Vagina (tissue), 2 donors: ENCODE measurements at regions not wholly inside any gene's neighbourhood (a gene's known extent, or its start where the extent isn't known, plus 50 kb on each side); places are given as distances from the start of the nearest gene placed in this dataset.
"Not testable (repeated sequence)": the region's sequence is repeated elsewhere in the genome, so short reads cannot be mapped to it uniquely, and the experiment has no call there.

Experiments used
- DNase-seq, 2 donors: peaks; one replicate each; pipeline ENCODE4 v3.0.0-alpha.2; 2017; ENCODE audit errors: extremely low spot score in 2 of 2
- H3K27ac ChIP-seq: fragments of 200-600 bp; sonication (generic); one replicate; pipeline ENCODE4 v1.5.1; 2019
- H3K27me3 ChIP-seq: fragments of 200-600 bp; sonication (generic); one replicate; pipeline ENCODE4 v1.5.1; 2019
- H3K36me3 ChIP-seq, 2 donors: fragments of 200-600 bp; sonication (generic); one replicate each; pipeline ENCODE4 v1.5.1; 2017 to 2019
- H3K4me1 ChIP-seq: fragments of 200-600 bp; sonication (generic); one replicate; pipeline ENCODE4 v1.5.1; 2019
- H3K4me3 ChIP-seq, 2 donors: fragments of 200-600 bp; sonication (generic); 1 replicate in 1 of 2; 2 replicates in 1 of 2; pipeline ENCODE4 v1.5.1; 2016 to 2019
- H3K9me3 ChIP-seq: fragments of 200-600 bp; sonication (generic); one replicate; pipeline ENCODE4 v1.5.1; 2019
- CTCF ChIP-seq, 3 experiments: fragments of 450-650 bp in 2 of 3; fragments of 200-600 bp in 1 of 3; sonication (generic) in 1 of 3; IDR thresholded peaks; one replicate each; pipeline ENCODE4 v1.5.1; 2017 to 2019; ENCODE audit warnings: antibody characterized with exemption in 3 of 3, mild to moderate bottlenecking in 2 of 3, moderate library complexity in 2 of 3
- POLR2A ChIP-seq, 2 donors: fragments of 450-650 bp; IDR thresholded peaks; one replicate each; pipeline ENCODE4 v1.6.1; 2017; ENCODE audit warnings: antibody characterized with exemption in 2 of 2, mild to moderate bottlenecking in 2 of 2, moderate library complexity in 2 of 2
- POLR2AphosphoS5 ChIP-seq, 2 donors: sonication (generic); formaldehyde crosslinking; IDR thresholded peaks; one replicate each; pipeline ENCODE4 v1.9.0; 2017; ENCODE audit warnings: antibody characterized with exemption in 2 of 2, mild to moderate bottlenecking in 2 of 2, low read depth in 1 of 2; ENCODE audit not compliant: insufficient read depth in 1 of 2
- intact Hi-C: fragments of 100-400 bp; cut with DNase I; formaldehyde crosslinking; loops from one replicate; pipeline ENCODE4 v1.15.1; 2023

DNA sequence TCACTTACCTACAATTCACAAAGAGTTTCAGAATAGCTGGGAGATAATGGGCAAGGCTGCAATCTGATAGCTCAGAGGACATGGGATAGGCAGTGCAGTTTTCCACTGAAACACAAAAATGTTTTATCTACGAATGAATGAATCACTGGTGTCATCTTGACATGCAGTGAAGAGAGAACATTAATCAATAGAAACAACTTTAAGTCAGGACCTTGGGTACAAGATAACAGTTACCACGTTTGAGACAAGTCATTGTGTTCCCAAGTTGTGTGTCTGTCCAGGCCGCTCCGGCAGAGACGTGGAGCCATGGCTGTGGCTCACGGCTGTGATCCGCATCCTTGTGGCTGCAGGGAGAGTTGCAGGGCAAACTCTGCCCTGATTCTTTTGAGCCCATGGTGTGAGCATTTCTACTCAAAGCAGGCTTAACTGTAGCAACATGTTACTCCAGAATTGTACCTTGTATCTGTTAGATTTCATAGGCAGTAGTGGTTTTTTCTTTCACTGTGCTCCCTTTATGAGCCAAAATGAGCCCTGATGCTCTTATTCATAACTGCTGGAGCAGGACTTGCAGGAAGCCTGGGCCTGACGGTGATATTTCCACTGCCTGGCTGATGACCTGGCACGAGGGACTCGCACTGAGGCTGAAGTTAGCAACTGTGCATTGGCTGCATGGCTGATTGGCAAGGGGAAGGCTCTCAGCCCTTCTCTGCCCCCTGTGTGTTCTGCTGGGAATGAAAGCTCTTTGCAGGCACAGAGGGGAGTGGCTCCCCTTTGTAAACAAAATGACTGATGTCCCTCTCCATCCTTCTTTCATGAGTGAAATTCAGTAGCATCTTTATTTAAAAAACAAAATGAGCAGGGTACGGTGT is 465.2 kb downstream of the AJAP1 start:
- no peak for DNase-seq
- H3K4me3 ChIP-seq: no peak overlapping the region
- TF ChIP-seq POLR2A (IDR thresholded peaks at IDR 0.05) (no peak), POLR2AphosphoS5 (IDR thresholded peaks at IDR 0.05; ENCODE audit: insufficient read depth in 1 of 2, low read depth in 1 of 2) (no peak), CTCF (IDR thresholded peaks at IDR 0.05) (no peak)
- no peak overlapping the region for H3K27ac ChIP-seq
- H3K27me3 ChIP-seq: no peaks in the 10 kb centered on the region
- H3K9me3 ChIP-seq: no peaks in the 10 kb centered on the region
- no peaks in the 10 kb centered on the region for H3K4me1 ChIP-seq
- no peaks in the 10 kb centered on the region for H3K36me3 ChIP-seq
- intact Hi-C loops: no loop called here

- H3K4me1 ChIP-seq, intact Hi-C loops, H3K27me3 ChIP-seq, H3K27ac ChIP-seq, H3K36me3 ChIP-seq, H3K9me3 ChIP-seq, H3K4me3 ChIP-seq, DNase-seq: not testable (repeated sequence)
These were observed 464.4 kb downstream of the AJAP1 start for GRCh38 chr1:5118771-5119170.

DNA sequence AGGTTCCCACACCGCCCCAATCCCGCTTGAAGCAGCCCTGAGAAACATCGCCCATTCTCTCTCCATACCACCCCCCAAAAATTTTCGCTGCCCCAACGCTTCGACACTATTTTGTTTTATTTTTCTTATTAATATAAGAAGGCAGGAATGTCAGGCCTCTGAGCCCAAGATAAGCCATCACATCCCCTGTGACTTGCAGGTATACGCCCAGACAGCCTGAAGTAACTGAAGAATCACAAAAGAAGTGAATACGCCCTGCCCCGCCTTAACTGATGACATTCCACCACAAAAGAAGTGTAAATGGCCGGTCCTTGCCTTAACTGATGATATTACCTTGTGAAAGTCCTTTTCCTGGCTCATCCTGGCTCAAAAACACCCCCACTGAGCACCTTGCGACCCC is 463.9 kb downstream of the AJAP1 start:
- DNase-seq, H3K4me3 ChIP-seq, intact Hi-C loops, H3K27ac ChIP-seq, H3K4me1 ChIP-seq, H3K9me3 ChIP-seq, H3K36me3 ChIP-seq, H3K27me3 ChIP-seq: not testable (repeated sequence)

DNA sequence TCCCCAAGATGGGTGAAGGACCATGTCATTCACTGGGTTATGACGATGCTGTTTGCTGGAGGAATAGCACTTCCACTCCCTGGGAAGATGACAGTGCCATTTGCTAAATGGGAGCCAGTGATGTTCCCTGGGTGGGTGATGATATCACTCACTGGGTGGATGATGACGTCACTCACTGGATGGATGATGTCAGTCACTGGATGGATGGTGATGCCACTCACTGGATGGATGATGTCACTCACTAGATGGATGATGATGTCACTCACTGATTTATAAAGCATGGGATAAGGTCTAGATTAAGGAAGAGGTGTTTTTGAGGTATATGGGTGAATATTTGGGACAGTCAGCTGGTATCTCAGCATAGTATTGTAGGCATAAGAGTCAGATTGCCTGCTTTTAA is 457.2 kb downstream of the AJAP1 start:
- no peak for DNase-seq
- H3K36me3 ChIP-seq: no peaks in the 10 kb centered on the region
- H3K4me3 ChIP-seq: no peak overlapping the region
- no peak overlapping the region for H3K27ac ChIP-seq
- no peaks in the 10 kb centered on the region for H3K27me3 ChIP-seq
- H3K9me3 ChIP-seq: no peaks in the 10 kb centered on the region
- intact Hi-C loops: no loop called here
- no peaks in the 10 kb centered on the region for H3K4me1 ChIP-seq
- TF ChIP-seq POLR2AphosphoS5 (IDR thresholded peaks at IDR 0.05; ENCODE audit: insufficient read depth in 1 of 2, low read depth in 1 of 2) (no peak), CTCF (IDR thresholded peaks at IDR 0.05) (no peak), POLR2A (IDR thresholded peaks at IDR 0.05) (no peak)

- Histone ChIP-seq H3K9me3 (no peaks in the 10 kb centered on the region), H3K27me3 (no peaks in the 10 kb centered on the region), H3K4me1 (no peaks in the 10 kb centered on the region), H3K27ac (no peak overlapping the region), H3K36me3 (no peaks in the 10 kb centered on the region), H3K4me3 (no peak overlapping the region)
- no peak for TF ChIP-seq POLR2AphosphoS5 (IDR thresholded peaks at IDR 0.05; ENCODE audit: insufficient read depth in 1 of 2, low read depth in 1 of 2)
- TF ChIP-seq CTCF (IDR thresholded peaks at IDR 0.05): no peak
- no peak for TF ChIP-seq POLR2A (IDR thresholded peaks at IDR 0.05)
- no peak for DNase-seq
- intact Hi-C loops: no loop called here
These were observed 456.1 kb downstream of the AJAP1 start for GRCh38 chr1:5110508-5110907.

DNA sequence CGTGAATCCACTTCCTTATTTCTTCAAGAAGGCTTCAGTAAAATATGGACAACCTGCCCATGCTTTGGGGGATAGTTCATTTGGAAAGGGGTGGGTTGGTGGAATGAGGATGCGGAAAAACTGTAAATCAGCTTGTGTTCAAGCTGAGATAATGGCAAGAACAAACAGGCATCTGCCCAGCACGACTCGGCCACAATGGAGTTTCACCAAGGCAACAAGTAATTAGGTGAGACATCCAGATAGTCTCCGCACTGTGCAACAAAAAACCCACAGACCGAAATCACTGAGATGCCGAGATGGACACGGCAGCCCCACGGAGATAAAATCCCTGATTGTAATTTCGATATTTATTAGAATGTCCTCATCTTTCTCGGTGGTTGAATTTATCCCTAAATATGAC is 455.2 kb downstream of the AJAP1 start:
- intact Hi-C loops: no loop called here
- Histone ChIP-seq H3K4me1 (no peaks in the 10 kb centered on the region), H3K27ac (no peak overlapping the region), H3K27me3 (no peaks in the 10 kb centered on the region), H3K4me3 (no peak overlapping the region), H3K9me3 (no peaks in the 10 kb centered on the region), H3K36me3 (no peaks in the 10 kb centered on the region)
- no peak for DNase-seq
- TF ChIP-seq POLR2A (IDR thresholded peaks at IDR 0.05) (no peak), CTCF (IDR thresholded peaks at IDR 0.05) (no peak), POLR2AphosphoS5 (IDR thresholded peaks at IDR 0.05; ENCODE audit: insufficient read depth in 1 of 2, low read depth in 1 of 2) (no peak)
